ENCODE measurements at regions not wholly inside any gene's neighbourhood (a gene's known extent, or its start where the extent isn't known, plus 50 kb on each side); places are given as distances from the start of the nearest gene placed in this dataset.
"Not testable (repeated sequence)": the region's sequence is repeated elsewhere in the genome, so short reads cannot be mapped to it uniquely, and the experiment has no call there.

GRCh38 chr2:3034856-3035255, 342.8 kb downstream of the EIPR1 start:
- DNase-seq: no peak

GRCh38 chr2:3034396-3034795, 343.2 kb downstream of the EIPR1 start:
- DNase-seq: no peak

- no peak for DNase-seq
Observed at GRCh38 chr2:3033315-3033714, 344.3 kb downstream of the EIPR1 start.

- not testable (repeated sequence) for DNase-seq
Observed at GRCh38 chr2:3030791-3031190, 346.8 kb downstream of the EIPR1 start.

- no peak for DNase-seq
Observed at GRCh38 chr2:3025984-3026383, 351.6 kb downstream of the EIPR1 start.

GRCh38 chr2:3025261-3025660, 352.4 kb downstream of the EIPR1 start:
- DNase-seq: no peak

- no peak for DNase-seq
Observed at GRCh38 chr2:3024401-3024935, 353.1 kb downstream of the EIPR1 start.

- DNase-seq: no peak
Observed at GRCh38 chr2:3023531-3023930, 354.1 kb downstream of the EIPR1 start.

- DNase-seq: no peak
Observed at GRCh38 chr2:3022841-3023372, 354.7 kb downstream of the EIPR1 start.

GRCh38 chr2:3021720-3022119, 355.9 kb downstream of the EIPR1 start:
- no peak for DNase-seq

- DNase-seq: no peak
Observed at GRCh38 chr2:3010001-3010400, 367.6 kb downstream of the EIPR1 start.

- DNase-seq: no peak
Observed at GRCh38 chr2:3009483-3009882, 368.1 kb downstream of the EIPR1 start.

- no peak for DNase-seq
Observed at GRCh38 chr2:3009005-3009404, 368.6 kb downstream of the EIPR1 start.

GRCh38 chr2:3008561-3008960, 369.1 kb downstream of the EIPR1 start:
- DNase-seq: no peak

- no peak for DNase-seq
Observed at GRCh38 chr2:3007135-3007534, 370.5 kb downstream of the EIPR1 start.

- no peak for DNase-seq
Observed at GRCh38 chr2:3005859-3006501, 371.6 kb downstream of the EIPR1 start.

GRCh38 chr2:3001615-3002560, 375.7 kb downstream of the EIPR1 start:
- no peak for DNase-seq

- no peak for DNase-seq
Observed at GRCh38 chr2:3000968-3001367, 376.6 kb downstream of the EIPR1 start.

GRCh38 chr2:3000125-3000524, 377.5 kb downstream of the EIPR1 start:
- no peak for DNase-seq

GRCh38 chr2:2998971-2999370, 378.6 kb downstream of the EIPR1 start:
- no peak for DNase-seq

- DNase-seq: no peak
Observed at GRCh38 chr2:2993172-2993692, 384.4 kb downstream of the EIPR1 start.

- no peak for DNase-seq
Observed at GRCh38 chr2:2992634-2993033, 385.0 kb downstream of the EIPR1 start.

GRCh38 chr2:2985020-2985419, 392.6 kb downstream of the EIPR1 start:
- no peak for DNase-seq

- no peak for DNase-seq
Observed at GRCh38 chr2:2981000-2981399, 396.6 kb downstream of the EIPR1 start.

All from NCI-H774 (cell line).